PC-9 (cell line): ENCODE measurements at regions not wholly inside any gene's neighbourhood (a gene's known extent, or its start where the extent isn't known, plus 50 kb on each side); places are given as distances from the start of the nearest gene placed in this dataset.

ENCODE experiments used
- BruUV-seq: library from RNA; stranded (reverse); fragments of 400-500 nt; replicated peaks from 2 replicates; lab custom pipeline; 2021; lab: Mats Ljungman, UMichigan
- CTCF ChIA-PET: fragments of 300-600 bp; sonication (Branson Sonifier 250); formaldehyde crosslinking; loops from one replicate; lab custom pipeline; 2022; ENCODE audit warnings: antibody characterized with exemption; lab: Charles Lee
- POLR2A ChIA-PET: fragments of 300-600 bp; sonication (Branson Sonifier 250); formaldehyde crosslinking; loops from one replicate; lab custom pipeline; 2022; ENCODE audit warnings: antibody characterized with exemption; ENCODE audit not compliant: unreplicated experiment; lab: Charles Lee
- DNase-seq, 2 experiments: peaks; one replicate each; pipeline versions ENCODE4 v3.0.0 to v3.0.0-alpha.2; 2015 to 2022; ENCODE audit warnings: mixed read lengths in 1 of 2
- H2AFZ ChIP-seq: fragments of 200-600 bp; sonication (generic); 2 replicates; pipeline ENCODE4 v1.8.1; 2017; ENCODE audit warnings: antibody characterized with exemption
- H3F3A ChIP-seq: fragments of 200-600 bp; sonication (generic); 2 replicates; pipeline ENCODE4 v1.8.1; 2017; ENCODE audit warnings: antibody characterized with exemption, mild to moderate bottlenecking, low read depth; ENCODE audit not compliant: insufficient read depth
- H3K27ac ChIP-seq: fragments of 200-600 bp; sonication (generic); 2 replicates; pipeline ENCODE4 v1.6.1; 2016; ENCODE audit warnings: mixed run types
- H3K27me3 ChIP-seq: fragments of 200-600 bp; sonication (generic); 2 replicates; pipeline ENCODE4 v1.6.1; 2016; ENCODE audit warnings: low read depth, mixed run types; ENCODE audit not compliant: insufficient read depth
- H3K36me3 ChIP-seq: fragments of 200-600 bp; sonication (generic); 2 replicates; pipeline ENCODE4 v1.6.1; 2016; ENCODE audit warnings: low read depth, mixed run types
- H3K4me1 ChIP-seq: fragments of 200-600 bp; sonication (generic); replicated peaks from 2 replicates; pipeline ENCODE4 v1.6.1; 2016; ENCODE audit warnings: mixed run types; ENCODE audit not compliant: insufficient read depth
- H3K4me2 ChIP-seq: fragments of 200-600 bp; sonication (generic); 2 replicates; pipeline ENCODE4 v1.6.1; 2017; ENCODE audit warnings: mixed run types
- H3K4me3 ChIP-seq: fragments of 200-600 bp; sonication (generic); 2 replicates; pipeline ENCODE4 v1.6.1; 2016; ENCODE audit warnings: mixed run types
- H3K79me2 ChIP-seq: fragments of 200-600 bp; sonication (generic); 2 replicates; pipeline ENCODE4 v1.6.1; 2017; ENCODE audit warnings: low read depth, mixed run types
- H3K9me2 ChIP-seq: fragments of 200-600 bp; sonication (generic); 2 replicates; pipeline ENCODE4 v1.8.1; 2017; ENCODE audit warnings: mild to moderate bottlenecking; ENCODE audit not compliant: insufficient read depth
- H3K9me3 ChIP-seq: fragments of 200-600 bp; sonication (generic); 2 replicates; pipeline ENCODE4 v1.8.1; 2016; ENCODE audit warnings: low read depth; ENCODE audit not compliant: insufficient read depth
- H4K20me1 ChIP-seq: fragments of 200-600 bp; sonication (generic); 2 replicates; pipeline ENCODE4 v1.8.1; 2017; ENCODE audit not compliant: insufficient read depth
- EZH2 ChIP-seq: fragments of 200-600 bp; sonication (generic); IDR thresholded peaks from 2 replicates; pipeline ENCODE4 v1.8.0; 2017; ENCODE audit warnings: antibody characterized with exemption, low read depth
- intact Hi-C: fragments of 100-400 bp; cut with micrococcal nuclease; formaldehyde crosslinking; loops from one replicate; pipeline ENCODE4 v1.10.0; 2022; ENCODE audit not compliant: unreplicated experiment
- TF ChIP-seq, protein P1 (sequence below): fragments of 200-600 bp; sonication (generic); conservative IDR thresholded peaks from 2 replicates; pipeline ENCODE4 v1.6.1; 2017; ENCODE audit warnings: mixed run types, antibody characterized with exemption, mild to moderate bottlenecking, moderate library complexity

DNA sequence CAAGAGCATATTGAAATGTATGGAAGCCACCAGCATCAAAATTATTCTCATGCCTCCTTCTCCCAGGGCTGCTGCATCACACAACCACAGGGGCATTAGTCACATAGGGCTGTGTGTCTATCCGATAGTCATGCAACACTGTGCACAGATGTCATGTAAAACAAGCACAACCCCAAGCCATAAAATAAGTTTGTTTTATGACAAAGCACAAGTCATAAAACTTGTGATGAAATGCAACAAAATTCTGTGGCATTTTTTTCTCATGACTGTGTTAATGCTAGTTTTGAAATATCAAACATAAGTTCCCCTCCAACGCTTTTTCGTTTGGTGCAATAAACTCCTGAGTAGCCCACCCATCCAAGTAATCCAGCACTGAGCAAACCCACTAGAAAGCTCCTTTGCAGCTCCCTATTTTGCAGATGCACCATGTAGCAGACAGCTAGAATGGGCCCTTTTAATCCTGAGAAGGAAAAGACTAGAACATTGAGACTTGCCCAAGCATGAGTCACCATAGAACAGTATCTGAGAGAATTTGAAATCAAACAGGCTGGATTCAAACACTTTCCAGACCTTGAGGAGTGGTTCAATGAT, 93.3 kb upstream of the ZNF366 start:
- no TSS peak for BruUV-seq

DNA sequence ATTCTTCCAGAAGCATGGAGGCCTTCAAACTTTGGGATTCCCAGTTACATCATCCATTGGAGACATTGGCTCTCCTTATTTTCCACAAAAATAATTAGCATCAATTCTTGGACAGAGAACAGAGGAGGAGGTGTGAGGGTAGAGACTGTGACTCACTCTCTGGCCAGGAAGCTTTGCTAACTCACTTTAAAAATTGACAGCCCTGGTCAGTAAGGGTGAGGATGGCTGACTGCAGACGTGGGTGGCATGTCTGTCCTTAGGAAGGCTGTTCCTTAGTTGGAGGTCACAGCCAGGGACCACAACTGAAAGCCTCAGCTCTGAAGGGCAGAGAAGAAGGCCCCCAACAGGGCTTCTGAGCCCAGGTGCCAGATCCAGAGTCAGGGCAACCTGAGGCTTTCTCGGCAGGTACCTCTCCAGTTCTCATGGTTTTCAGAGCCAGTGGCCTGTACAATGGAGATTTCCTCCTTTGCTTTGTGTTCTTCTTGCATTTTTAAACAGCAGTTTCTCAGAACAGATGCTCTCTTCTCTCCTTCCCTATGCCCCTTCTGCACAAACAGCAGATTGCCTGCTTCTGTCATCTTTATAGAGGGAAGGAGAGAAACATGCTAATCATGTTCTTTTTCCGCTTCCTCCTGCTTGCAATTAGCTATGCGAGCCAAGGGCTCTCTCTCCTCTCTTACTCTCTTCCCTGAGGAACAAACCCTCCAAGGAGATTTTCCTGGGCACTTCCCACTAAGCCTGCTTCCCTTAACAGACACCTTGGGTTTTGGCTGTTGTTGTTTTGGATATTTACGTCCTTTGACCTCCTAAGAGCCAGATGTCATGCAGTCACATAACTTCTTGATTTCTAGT, 92.5 kb upstream of the ZNF366 start:
- Histone ChIP-seq H3K27me3 (no peaks in the 10 kb centered on the region), H3K27ac (peak overlapping the region; percentile 96), H3K9me2 (no peaks in the 10 kb centered on the region), H3K36me3 (no peaks in the 10 kb centered on the region), H3K4me2 (peak overlapping the region; percentile 76), H2AFZ (0 out of 2 replicates have a peak overlapping the region, but pooled peaks have one; percentile 54), H3K4me1 (peaks cover 47% of the 10 kb centered on the region), H3K9me3 (peaks cover 11% of the 10 kb centered on the region; the same call in 1 of the 2 replicates), H3K79me2 (no peaks in the 10 kb centered on the region), H4K20me1 (no peaks in the 10 kb centered on the region), H3K4me3 (peak overlapping the region; percentile 19; the same call in 1 of the 2 replicates), H3F3A (peaks cover 27% of the 10 kb centered on the region)
- BruUV-seq, result no TSS peak
- DNase-seq, result peak in 1 of 2 experiments; percentile 61
- POLR2A ChIA-PET, result no interaction called here
- no peak for TF ChIP-seq EZH2
- TF ChIP-seq, protein P1, sequence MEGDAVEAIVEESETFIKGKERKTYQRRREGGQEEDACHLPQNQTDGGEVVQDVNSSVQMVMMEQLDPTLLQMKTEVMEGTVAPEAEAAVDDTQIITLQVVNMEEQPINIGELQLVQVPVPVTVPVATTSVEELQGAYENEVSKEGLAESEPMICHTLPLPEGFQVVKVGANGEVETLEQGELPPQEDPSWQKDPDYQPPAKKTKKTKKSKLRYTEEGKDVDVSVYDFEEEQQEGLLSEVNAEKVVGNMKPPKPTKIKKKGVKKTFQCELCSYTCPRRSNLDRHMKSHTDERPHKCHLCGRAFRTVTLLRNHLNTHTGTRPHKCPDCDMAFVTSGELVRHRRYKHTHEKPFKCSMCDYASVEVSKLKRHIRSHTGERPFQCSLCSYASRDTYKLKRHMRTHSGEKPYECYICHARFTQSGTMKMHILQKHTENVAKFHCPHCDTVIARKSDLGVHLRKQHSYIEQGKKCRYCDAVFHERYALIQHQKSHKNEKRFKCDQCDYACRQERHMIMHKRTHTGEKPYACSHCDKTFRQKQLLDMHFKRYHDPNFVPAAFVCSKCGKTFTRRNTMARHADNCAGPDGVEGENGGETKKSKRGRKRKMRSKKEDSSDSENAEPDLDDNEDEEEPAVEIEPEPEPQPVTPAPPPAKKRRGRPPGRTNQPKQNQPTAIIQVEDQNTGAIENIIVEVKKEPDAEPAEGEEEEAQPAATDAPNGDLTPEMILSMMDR, result no peak
- intact Hi-C loops, result loop anchor here (5.0 kb wide), 1 partner anchor 218 kb away; the partner anchor contains the start of gene TNPO1
- CTCF ChIA-PET, result no interaction called here

More for the DNA sequence above, 93.3 kb upstream of the ZNF366 start:
- no peaks in the 10 kb centered on the region for H3K79me2 ChIP-seq
- H3K4me3 ChIP-seq, result peak overlapping the region; percentile 19; the same call in 1 of the 2 replicates
- intact Hi-C loops, result no loop called here
- H3F3A ChIP-seq, result peaks cover 27% of the 10 kb centered on the region
- peaks cover 11% of the 10 kb centered on the region; the same call in 1 of the 2 replicates for H3K9me3 ChIP-seq
- TF ChIP-seq, protein P1, result no peak
- TF ChIP-seq EZH2, result no peak
- ChIA-PET CTCF (no interaction called here), POLR2A (interaction anchor here (0.6 kb wide), 1 partner anchor 44 kb away, joined by 3 read pairs; no protein-coding TSS in a partner anchor)
- H3K4me1 ChIP-seq, result peaks cover 47% of the 10 kb centered on the region
- no peaks in the 10 kb centered on the region for H3K27me3 ChIP-seq
- no peaks in the 10 kb centered on the region for H3K9me2 ChIP-seq
- H4K20me1 ChIP-seq, result no peaks in the 10 kb centered on the region
- 0 out of 2 replicates have a peak overlapping the region, but pooled peaks have one; percentile 6 for H2AFZ ChIP-seq
- DNase-seq, result peak in 1 of 2 experiments; percentile 95
- peak overlapping the region; percentile 76 for H3K4me2 ChIP-seq
- peak overlapping the region; percentile 96 for H3K27ac ChIP-seq
- H3K36me3 ChIP-seq, result no peaks in the 10 kb centered on the region

DNA sequence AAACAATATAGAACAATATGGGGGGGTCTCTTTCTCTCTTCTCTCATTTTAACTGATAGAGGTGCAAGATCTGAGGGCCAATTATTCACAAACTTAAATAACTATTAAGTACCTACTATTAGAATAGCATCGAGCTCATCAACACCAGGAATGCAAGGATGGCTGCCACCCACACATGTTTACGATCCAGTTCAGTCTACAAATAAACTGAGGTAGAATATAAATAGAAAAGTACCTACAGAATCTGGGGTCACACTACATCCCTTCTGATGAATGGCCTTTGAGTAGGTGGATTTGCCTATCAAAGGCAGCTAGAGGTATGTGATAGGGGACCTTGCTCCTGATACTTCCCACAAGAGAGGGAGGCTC, 91.8 kb upstream of the ZNF366 start:
- Histone ChIP-seq H3K79me2 (no peaks in the 10 kb centered on the region), H3K27me3 (no peaks in the 10 kb centered on the region), H3K4me2 (peak overlapping the region; percentile 76; the same call in 1 of the 2 replicates), H3K4me1 (peaks cover 47% of the 10 kb centered on the region), H3K4me3 (no peak overlapping the region), H3K27ac (peak overlapping the region; percentile 96), H4K20me1 (no peaks in the 10 kb centered on the region), H2AFZ (no peak overlapping the region), H3F3A (peaks cover 27% of the 10 kb centered on the region), H3K9me3 (peaks cover 11% of the 10 kb centered on the region; the same call in 1 of the 2 replicates), H3K9me2 (no peaks in the 10 kb centered on the region), H3K36me3 (no peaks in the 10 kb centered on the region)
- ChIA-PET CTCF (no interaction called here), POLR2A (no interaction called here)
- DNase-seq, result no peak
- TF ChIP-seq, protein P1, result no peak
- TF ChIP-seq EZH2, result no peak
- no TSS peak for BruUV-seq
- intact Hi-C loops, result loop anchor here (5.0 kb wide), 1 partner anchor 218 kb away; the partner anchor contains the start of gene TNPO1
